Liver (tissue), 8 donors: ENCODE measurements at regions not wholly inside any gene's neighbourhood (a gene's known extent, or its start where the extent isn't known, plus 50 kb on each side); places are given as distances from the start of the nearest gene placed in this dataset.

Experiments
- DNase-seq: peaks from one replicate; pipeline ENCODE4 v3.0.0-alpha.2; 2017; ENCODE audit warnings: low spot score
- H3K27ac ChIP-seq, 2 donors: one replicate each; pipeline ENCODE4 v1.7.0; 2013; ENCODE audit warnings: inconsistent platforms in 2 of 2, low read length in 2 of 2, control low read depth in 1 of 2, low read depth in 1 of 2, mild to moderate bottlenecking in 1 of 2
- H3K27me3 ChIP-seq, 4 donors: one replicate each; pipeline versions ENCODE4 v1.6.1 to v1.7.0; 2013; ENCODE audit warnings: low read length in 3 of 4, inconsistent platforms in 1 of 4, mild to moderate bottlenecking in 1 of 4, moderate library complexity in 1 of 4; ENCODE audit not compliant: control insufficient read depth in 4 of 4, insufficient read depth in 4 of 4
- H3K36me3 ChIP-seq, 4 donors: one replicate each; pipeline versions ENCODE4 v1.6.1 to v1.7.0; 2013; ENCODE audit warnings: low read length in 3 of 4, mild to moderate bottlenecking in 3 of 4, low read depth in 1 of 4, moderate library complexity in 1 of 4; ENCODE audit not compliant: control insufficient read depth in 4 of 4, insufficient read depth in 3 of 4
- H3K4me1 ChIP-seq, 4 donors: one replicate each; pipeline versions ENCODE4 v1.6.1 to v1.7.0; 2013; ENCODE audit warnings: low read length in 3 of 4, mild to moderate bottlenecking in 3 of 4, moderate library complexity in 1 of 4; ENCODE audit not compliant: control insufficient read depth in 4 of 4, insufficient read depth in 4 of 4
- H3K4me3 ChIP-seq, 3 donors: one replicate each; pipeline versions ENCODE4 v1.6.1 to v1.7.0; 2013; ENCODE audit warnings: low read length in 3 of 3, control low read depth in 1 of 3, low read depth in 1 of 3, mild to moderate bottlenecking in 1 of 3
- H3K9ac ChIP-seq, 2 donors: one replicate each; pipeline ENCODE4 v1.7.0; 2013; ENCODE audit warnings: low read length in 2 of 2, mild to moderate bottlenecking in 2 of 2, moderate library complexity in 2 of 2, control low read depth in 1 of 2, low read depth in 1 of 2
- H3K9me3 ChIP-seq, 4 donors: one replicate each; pipeline versions ENCODE4 v1.6.1 to v1.7.0; 2013; ENCODE audit warnings: low read length in 3 of 4; ENCODE audit not compliant: control insufficient read depth in 4 of 4
- EGR1 ChIP-seq, 2 donors: IDR thresholded peaks; 2 replicates each; pipeline ENCODE4 v1.6.1; 2016 to 2018; ENCODE audit warnings: antibody characterized with exemption in 2 of 2, low read depth in 2 of 2
- FOXA2 ChIP-seq: IDR thresholded peaks from 2 replicates; pipeline ENCODE4 v1.6.1; 2016; ENCODE audit warnings: antibody characterized with exemption
- GABPA ChIP-seq, 2 donors: IDR thresholded peaks in 1 of 2; conservative IDR thresholded peaks in 1 of 2; 2 replicates each; pipeline ENCODE4 v1.6.1; 2016; ENCODE audit warnings: antibody characterized with exemption in 2 of 2, mild to moderate bottlenecking in 1 of 2, moderate library complexity in 1 of 2
- HNF4A ChIP-seq, 2 donors: conservative IDR thresholded peaks; 2 replicates each; pipeline ENCODE4 v1.6.1; 2016; ENCODE audit warnings: antibody characterized with exemption in 2 of 2, mild to moderate bottlenecking in 2 of 2
- HNF4G ChIP-seq: IDR thresholded peaks from 2 replicates; pipeline ENCODE4 v1.6.1; 2016; ENCODE audit warnings: antibody characterized with exemption
- JUND ChIP-seq, 2 donors: IDR thresholded peaks; 2 replicates each; pipeline ENCODE4 v1.6.1; 2016; ENCODE audit warnings: antibody characterized with exemption in 2 of 2
- MAX ChIP-seq: IDR thresholded peaks from 2 replicates; pipeline ENCODE4 v1.6.1; 2016; ENCODE audit warnings: antibody characterized with exemption
- NR2F2 ChIP-seq: IDR thresholded peaks from 2 replicates; pipeline ENCODE4 v1.6.1; 2016; ENCODE audit warnings: antibody characterized with exemption
- RAD21 ChIP-seq, 2 donors: IDR thresholded peaks; 2 replicates each; pipeline ENCODE4 v1.6.1; 2016; ENCODE audit warnings: antibody characterized with exemption in 2 of 2, mild to moderate bottlenecking in 2 of 2
- RXRA ChIP-seq, 2 donors: IDR thresholded peaks; 2 replicates each; pipeline ENCODE4 v1.6.1; 2017 to 2018; ENCODE audit warnings: antibody characterized with exemption in 2 of 2, mild to moderate bottlenecking in 1 of 2
- SP1 ChIP-seq: IDR thresholded peaks from 2 replicates; pipeline ENCODE4 v1.6.1; 2018; ENCODE audit warnings: antibody characterized with exemption, mild to moderate bottlenecking
- TAF1 ChIP-seq: conservative IDR thresholded peaks from 2 replicates; pipeline ENCODE4 v1.6.1; 2016; ENCODE audit warnings: antibody characterized with exemption, mild to moderate bottlenecking
- YY1 ChIP-seq: IDR thresholded peaks from 2 replicates; pipeline ENCODE4 v1.6.1; 2016; ENCODE audit warnings: antibody characterized with exemption, mild to moderate bottlenecking
- WGBS: extraction: QIAGEN DNeasy Blood & Tissue Kit; methylation state at CpG from one replicate; pipeline ENCODE4 v1.1.7; 2013; 5-methylcytosine and 5-hydroxymethylcytosine counted together
- TF ChIP-seq, protein P1 (sequence below): fragments of 150-350 bp; IDR thresholded peaks from 2 replicates; pipeline ENCODE4 v1.5.1; 2017; ENCODE audit warnings: improper control_type of control experiment, low read depth, low read length; ENCODE audit not compliant: missing input control
- TF ChIP-seq, protein P2 (sequence below): IDR thresholded peaks from 2 replicates; pipeline ENCODE4 v1.6.1; 2016; ENCODE audit warnings: antibody characterized with exemption
- TF ChIP-seq, protein P3 (sequence below): IDR thresholded peaks from 2 replicates; pipeline ENCODE4 v1.6.1; 2016; ENCODE audit warnings: antibody characterized with exemption
- donor health status: healthy.
- donor health status: healthy.
- donor health status: healthy.
- donor health status: healthy.
- donor health status: healthy.

GRCh38 chr3:78023257-78023656, 983.4 kb downstream of the ROBO2 start:
- H3K4me3 ChIP-seq: no peak overlapping the region
- no peaks in the 10 kb centered on the region for H3K9me3 ChIP-seq
- 95% methylated on average over 3 of the region's 3 CpGs for WGBS
- H3K27ac ChIP-seq: no peak overlapping the region
- TF ChIP-seq RXRA (IDR thresholded peaks at IDR 0.05) (no peak), HNF4G (no peak), MAX (no peak), GABPA (IDR thresholded peaks at IDR 0.05 in 1 of 2, conservative IDR thresholded peaks at IDR 0.05 in 1 of 2) (no peak), HNF4A (conservative IDR thresholded peaks at IDR 0.05) (no peak), JUND (IDR thresholded peaks at IDR 0.05) (no peak), NR2F2 (no peak), TAF1 (no peak), SP1 (no peak)
- TF ChIP-seq, protein P1, sequence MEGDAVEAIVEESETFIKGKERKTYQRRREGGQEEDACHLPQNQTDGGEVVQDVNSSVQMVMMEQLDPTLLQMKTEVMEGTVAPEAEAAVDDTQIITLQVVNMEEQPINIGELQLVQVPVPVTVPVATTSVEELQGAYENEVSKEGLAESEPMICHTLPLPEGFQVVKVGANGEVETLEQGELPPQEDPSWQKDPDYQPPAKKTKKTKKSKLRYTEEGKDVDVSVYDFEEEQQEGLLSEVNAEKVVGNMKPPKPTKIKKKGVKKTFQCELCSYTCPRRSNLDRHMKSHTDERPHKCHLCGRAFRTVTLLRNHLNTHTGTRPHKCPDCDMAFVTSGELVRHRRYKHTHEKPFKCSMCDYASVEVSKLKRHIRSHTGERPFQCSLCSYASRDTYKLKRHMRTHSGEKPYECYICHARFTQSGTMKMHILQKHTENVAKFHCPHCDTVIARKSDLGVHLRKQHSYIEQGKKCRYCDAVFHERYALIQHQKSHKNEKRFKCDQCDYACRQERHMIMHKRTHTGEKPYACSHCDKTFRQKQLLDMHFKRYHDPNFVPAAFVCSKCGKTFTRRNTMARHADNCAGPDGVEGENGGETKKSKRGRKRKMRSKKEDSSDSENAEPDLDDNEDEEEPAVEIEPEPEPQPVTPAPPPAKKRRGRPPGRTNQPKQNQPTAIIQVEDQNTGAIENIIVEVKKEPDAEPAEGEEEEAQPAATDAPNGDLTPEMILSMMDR: no peak
- no peak overlapping the region for H3K9ac ChIP-seq
- no peak for DNase-seq
- H3K27me3 ChIP-seq: no peaks in the 10 kb centered on the region
- H3K4me1 ChIP-seq: no peaks in the 10 kb centered on the region
- no peaks in the 10 kb centered on the region for H3K36me3 ChIP-seq

DNA sequence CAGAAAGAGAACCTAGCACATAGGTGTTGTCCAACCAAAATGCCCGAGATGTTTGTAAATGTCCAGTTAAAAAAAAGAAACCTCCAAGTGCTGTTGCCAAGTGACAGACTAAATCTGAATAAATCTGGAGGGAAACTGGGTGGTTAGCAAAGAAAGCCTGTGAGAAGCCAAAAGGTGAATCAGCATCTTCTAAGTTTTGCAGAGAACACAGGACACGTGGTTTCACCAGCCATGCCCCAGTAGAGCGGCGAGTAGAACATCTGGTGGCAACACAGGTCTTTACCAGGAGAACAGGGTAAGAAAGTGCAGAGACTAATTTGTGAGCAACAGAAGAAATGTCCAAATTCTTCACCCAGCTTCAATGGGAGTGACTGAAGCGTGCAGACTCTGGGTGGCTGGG, 986.0 kb downstream of the ROBO2 start:
- no peaks in the 10 kb centered on the region for H3K36me3 ChIP-seq
- no peak overlapping the region for H3K27ac ChIP-seq
- no peak for DNase-seq
- peaks cover 0 to 4% (median 0%) of the 10 kb centered on the region in 4 donors for H3K9me3 ChIP-seq
- no peaks in the 10 kb centered on the region for H3K27me3 ChIP-seq
- WGBS: 88% methylated on average over 5 of the region's 5 CpGs
- no peak overlapping the region for H3K9ac ChIP-seq
- TF ChIP-seq, protein P2, sequence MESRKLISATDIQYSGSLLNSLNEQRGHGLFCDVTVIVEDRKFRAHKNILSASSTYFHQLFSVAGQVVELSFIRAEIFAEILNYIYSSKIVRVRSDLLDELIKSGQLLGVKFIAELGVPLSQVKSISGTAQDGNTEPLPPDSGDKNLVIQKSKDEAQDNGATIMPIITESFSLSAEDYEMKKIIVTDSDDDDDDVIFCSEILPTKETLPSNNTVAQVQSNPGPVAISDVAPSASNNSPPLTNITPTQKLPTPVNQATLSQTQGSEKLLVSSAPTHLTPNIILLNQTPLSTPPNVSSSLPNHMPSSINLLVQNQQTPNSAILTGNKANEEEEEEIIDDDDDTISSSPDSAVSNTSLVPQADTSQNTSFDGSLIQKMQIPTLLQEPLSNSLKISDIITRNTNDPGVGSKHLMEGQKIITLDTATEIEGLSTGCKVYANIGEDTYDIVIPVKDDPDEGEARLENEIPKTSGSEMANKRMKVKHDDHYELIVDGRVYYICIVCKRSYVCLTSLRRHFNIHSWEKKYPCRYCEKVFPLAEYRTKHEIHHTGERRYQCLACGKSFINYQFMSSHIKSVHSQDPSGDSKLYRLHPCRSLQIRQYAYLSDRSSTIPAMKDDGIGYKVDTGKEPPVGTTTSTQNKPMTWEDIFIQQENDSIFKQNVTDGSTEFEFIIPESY: no peak
- TF ChIP-seq HNF4A (conservative IDR thresholded peaks at IDR 0.05) (no peak), TAF1 (no peak), YY1 (no peak), RXRA (IDR thresholded peaks at IDR 0.05) (no peak), FOXA2 (no peak), HNF4G (no peak), MAX (no peak), JUND (IDR thresholded peaks at IDR 0.05) (no peak), EGR1 (IDR thresholded peaks at IDR 0.05; ENCODE audit: low read depth in 2 of 2) (no peak)
- no peak overlapping the region for H3K4me3 ChIP-seq
- H3K4me1 ChIP-seq: no peaks in the 10 kb centered on the region

DNA sequence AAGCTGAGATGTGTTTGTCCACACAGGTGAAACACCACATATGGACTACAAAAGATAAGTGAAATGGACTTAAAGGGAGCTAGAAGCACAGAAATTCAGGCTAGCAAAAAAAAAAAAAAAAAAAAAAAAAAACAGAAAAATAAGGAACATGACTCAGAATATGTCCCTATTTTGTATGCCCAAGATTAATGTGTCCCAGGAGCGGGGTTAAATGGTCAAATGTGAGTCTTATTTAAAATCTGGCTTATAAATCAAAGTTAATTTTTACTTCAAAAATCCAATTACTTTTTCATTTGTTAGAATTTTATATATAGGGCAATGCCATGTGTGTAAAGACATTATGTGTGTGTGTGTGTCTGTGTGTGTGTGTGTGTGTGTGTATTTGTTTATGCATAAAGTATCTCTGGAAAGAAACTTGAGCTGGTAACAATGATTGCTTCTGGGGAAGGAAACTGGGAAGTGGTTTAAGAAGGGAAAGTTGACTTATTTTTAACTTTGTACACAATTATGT, 986.5 kb downstream of the ROBO2 start:
- DNase-seq: no peak
- H3K4me3 ChIP-seq: no peak overlapping the region
- WGBS: 87% methylated on average over 1 of the region's 1 CpG
- peaks cover 0 to 4% (median 0%) of the 10 kb centered on the region in 4 donors for H3K9me3 ChIP-seq
- H3K4me1 ChIP-seq: no peaks in the 10 kb centered on the region
- TF ChIP-seq RAD21 (IDR thresholded peaks at IDR 0.05) (no peak), YY1 (no peak)
- TF ChIP-seq, protein P3, sequence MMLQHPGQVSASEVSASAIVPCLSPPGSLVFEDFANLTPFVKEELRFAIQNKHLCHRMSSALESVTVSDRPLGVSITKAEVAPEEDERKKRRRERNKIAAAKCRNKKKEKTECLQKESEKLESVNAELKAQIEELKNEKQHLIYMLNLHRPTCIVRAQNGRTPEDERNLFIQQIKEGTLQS: no peak
- no peak overlapping the region for H3K9ac ChIP-seq
- no peak overlapping the region for H3K27ac ChIP-seq
- no peaks in the 10 kb centered on the region for H3K27me3 ChIP-seq
- no peaks in the 10 kb centered on the region for H3K36me3 ChIP-seq
